SU-DHL-6 (cell line): ENCODE measurements at regions not wholly inside any gene's neighbourhood (a gene's known extent, or its start where the extent isn't known, plus 50 kb on each side); places are given as distances from the start of the nearest gene placed in this dataset.

ENCODE experiments used
- H2AFZ ChIP-seq: fragments of 200-600 bp; sonication (generic); 2 replicates; pipeline ENCODE4 v1.6.1; 2014; ENCODE audit warnings: low read depth, mild to moderate bottlenecking, moderate library complexity, mixed read lengths, antibody characterized with exemption, low read length; ENCODE audit not compliant: severe bottlenecking
- H3F3A ChIP-seq: fragments of 200-600 bp; shearing (Covaris generic); 2 replicates; pipeline ENCODE4 v1.6.0; 2016; ENCODE audit warnings: antibody characterized with exemption, mild to moderate bottlenecking; ENCODE audit not compliant: insufficient read depth
- H3K27ac ChIP-seq: fragments of 200-600 bp; sonication (generic); 2 replicates; pipeline ENCODE4 v1.5.1; 2016; ENCODE audit warnings: low read depth, mild to moderate bottlenecking, low read length, moderate library complexity, mixed read lengths
- H3K27me3 ChIP-seq: fragments of 200-600 bp; sonication (generic), shearing (Covaris generic); 2 replicates; pipeline ENCODE4 v1.6.0; 2014; ENCODE audit warnings: mild to moderate bottlenecking, low read length
- H3K36me3 ChIP-seq: fragments of 200-600 bp; sonication (generic); 2 replicates; pipeline ENCODE4 v1.6.1; 2014; ENCODE audit warnings: mild to moderate bottlenecking, low read length, mixed read lengths
- H3K4me2 ChIP-seq: fragments of 300-600, 200-600 bp; shearing (Covaris generic), sonication (generic); 2 replicates; pipeline ENCODE4 v1.6.0; 2014; ENCODE audit warnings: low read length, low read depth, mild to moderate bottlenecking; ENCODE audit not compliant: poor library complexity, severe bottlenecking
- H3K4me3 ChIP-seq: fragments of 200-600 bp; sonication (generic); 2 replicates; pipeline ENCODE4 v1.5.1; 2014; ENCODE audit warnings: antibody characterized with exemption, low read length, mild to moderate bottlenecking, mixed read lengths; ENCODE audit not compliant: insufficient read depth, poor library complexity, severe bottlenecking
- H3K79me2 ChIP-seq: fragments of 200-600 bp; sonication (generic); 2 replicates; pipeline ENCODE4 v1.6.1; 2014; ENCODE audit warnings: mild to moderate bottlenecking, low read length, moderate library complexity; ENCODE audit not compliant: insufficient read depth
- H3K9ac ChIP-seq: fragments of 200-600 bp; sonication (generic); 2 replicates; pipeline ENCODE4 v1.7.0; 2014; ENCODE audit warnings: mild to moderate bottlenecking, low read length
- H3K9me2 ChIP-seq: fragments of 200-600 bp; sonication (generic); replicated peaks from 2 replicates; pipeline ENCODE4 v1.6.1; 2014; ENCODE audit warnings: low read length; ENCODE audit not compliant: insufficient read depth
- H3K9me3 ChIP-seq: fragments of 200-600 bp; sonication (generic); 2 replicates; pipeline ENCODE4 v1.6.1; 2014; ENCODE audit warnings: low read length, mixed read lengths; ENCODE audit not compliant: insufficient read depth
- H4K20me1 ChIP-seq: fragments of 200-600 bp; sonication (generic); 2 replicates; pipeline ENCODE4 v1.6.1; 2014; ENCODE audit warnings: low read depth, mild to moderate bottlenecking, antibody characterized with exemption, low read length, moderate library complexity, mixed read lengths
- CTCF ChIP-seq: fragments of 200-600 bp; sonication (generic); IDR thresholded peaks from one replicate; pipeline ENCODE4 v1.5.1; 2017; ENCODE audit warnings: antibody characterized with exemption, mild to moderate bottlenecking, low read length, moderate library complexity; ENCODE audit not compliant: insufficient read depth, poor library complexity, severe bottlenecking
- EZH2phosphoT487 ChIP-seq: fragments of 200-600 bp; sonication (generic), shearing (Covaris generic); conservative IDR thresholded peaks from 2 replicates; pipeline ENCODE4 v1.6.1; 2018; ENCODE audit warnings: mild to moderate bottlenecking, antibody characterized with exemption, low read length, moderate library complexity, mixed read lengths

DNA sequence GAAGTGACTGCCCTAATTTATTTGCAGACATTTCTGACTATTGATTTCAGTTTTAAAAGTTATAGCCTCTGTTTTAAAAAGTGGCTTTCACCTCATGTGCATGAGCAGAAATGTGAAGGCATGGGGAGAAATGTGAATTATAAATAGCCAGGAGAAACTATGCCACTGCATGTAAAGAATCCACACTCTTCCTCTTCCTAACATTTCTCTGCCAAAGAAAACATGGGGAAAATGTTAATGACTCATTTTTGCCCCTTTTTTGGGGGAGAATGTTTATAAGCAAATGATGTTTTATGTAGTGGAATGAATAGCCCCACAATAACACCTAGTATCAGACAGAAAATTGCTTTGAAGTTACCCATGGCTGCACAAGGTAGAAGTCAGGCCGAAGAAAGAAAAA is 249.0 kb upstream of the TANK start:
- Histone ChIP-seq H3K27ac (no peak overlapping the region), H3K27me3 (no peaks in the 10 kb centered on the region), H3K79me2 (no peaks in the 10 kb centered on the region)

DNA sequence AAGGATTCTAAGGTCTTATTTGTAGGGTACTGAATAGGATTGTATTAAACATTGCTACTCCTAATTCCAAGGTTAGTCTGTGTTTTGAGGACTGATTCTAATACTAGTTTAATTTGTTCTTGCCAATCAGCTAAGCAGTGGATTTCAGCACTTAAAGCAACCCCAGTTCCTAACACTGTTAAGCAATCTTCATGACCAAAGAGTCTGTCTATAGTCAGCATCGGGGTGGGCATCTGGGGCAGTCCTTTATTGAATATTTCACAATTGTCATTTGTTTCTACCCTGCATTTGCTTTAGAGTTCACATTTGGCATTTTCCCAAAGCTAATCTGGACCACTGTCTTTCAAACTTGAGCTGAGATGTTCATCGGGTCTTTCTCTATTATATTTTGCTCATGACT is 248.0 kb upstream of the TANK start:
- no peak overlapping the region for H3K4me2 ChIP-seq
- no peaks in the 10 kb centered on the region for H4K20me1 ChIP-seq
- no peak overlapping the region for H3K27ac ChIP-seq
- no peaks in the 10 kb centered on the region for H3K9me3 ChIP-seq
- H3K4me3 ChIP-seq: no peak overlapping the region
- no peaks in the 10 kb centered on the region for H3F3A ChIP-seq
- no peak overlapping the region for H3K9ac ChIP-seq
- H3K27me3 ChIP-seq: no peaks in the 10 kb centered on the region
- no peaks in the 10 kb centered on the region for H3K9me2 ChIP-seq
- no peaks in the 10 kb centered on the region for H3K36me3 ChIP-seq
- H3K79me2 ChIP-seq: no peaks in the 10 kb centered on the region
- TF ChIP-seq CTCF: no peak
- H2AFZ ChIP-seq: no peak overlapping the region

More for the DNA sequence above, 249.0 kb upstream of the TANK start:
- TF ChIP-seq CTCF (no peak), EZH2phosphoT487 (no peak)
- Histone ChIP-seq H3K9me3 (no peaks in the 10 kb centered on the region), H4K20me1 (no peaks in the 10 kb centered on the region), H3K9ac (no peak overlapping the region), H3K9me2 (no peaks in the 10 kb centered on the region), H3K4me3 (no peak overlapping the region), H3K36me3 (no peaks in the 10 kb centered on the region), H3F3A (no peaks in the 10 kb centered on the region), H3K4me2 (no peak overlapping the region), H2AFZ (no peak overlapping the region)

DNA sequence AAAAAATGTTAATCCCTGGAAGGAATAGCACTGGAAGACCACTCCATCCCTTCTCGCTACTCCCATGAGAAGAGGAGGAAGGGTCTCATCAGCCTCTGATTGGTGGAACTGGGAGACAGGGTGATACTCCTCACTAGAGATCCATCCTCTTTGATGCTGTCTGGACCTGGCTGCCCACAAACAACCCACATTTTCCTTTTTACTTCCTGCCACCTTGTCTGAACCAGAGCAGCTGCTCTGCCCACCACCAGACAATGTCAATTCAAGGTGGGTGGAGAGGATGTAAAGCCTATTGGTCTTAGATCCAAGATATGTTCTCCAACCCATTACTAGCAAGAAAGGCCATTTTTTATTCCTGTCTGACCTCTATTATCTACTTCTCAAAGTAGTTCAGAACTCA is 246.9 kb upstream of the TANK start:
- H3K27me3 ChIP-seq: no peaks in the 10 kb centered on the region
- no peaks in the 10 kb centered on the region for H4K20me1 ChIP-seq
- no peak overlapping the region for H3K9ac ChIP-seq
- H3K9me3 ChIP-seq: no peaks in the 10 kb centered on the region
- no peak overlapping the region for H3K27ac ChIP-seq
- H3K4me2 ChIP-seq: no peak overlapping the region
- H3K36me3 ChIP-seq: no peaks in the 10 kb centered on the region
- H3K4me3 ChIP-seq: no peak overlapping the region
- H3F3A ChIP-seq: no peaks in the 10 kb centered on the region
- TF ChIP-seq CTCF: no peak
- TF ChIP-seq EZH2phosphoT487: no peak
- H3K9me2 ChIP-seq: no peaks in the 10 kb centered on the region
- H3K79me2 ChIP-seq: no peaks in the 10 kb centered on the region
- H2AFZ ChIP-seq: no peak overlapping the region

GRCh38 chr2:160914217-160914616 is 246.0 kb upstream of the TANK start:
- Histone ChIP-seq H3K9me3 (no peaks in the 10 kb centered on the region), H3K4me3 (no peak overlapping the region), H3K9me2 (no peaks in the 10 kb centered on the region), H4K20me1 (no peaks in the 10 kb centered on the region), H3K9ac (no peak overlapping the region), H3K79me2 (no peaks in the 10 kb centered on the region), H3K4me2 (no peak overlapping the region), H3K27ac (no peak overlapping the region), H3K27me3 (no peaks in the 10 kb centered on the region), H3K36me3 (no peaks in the 10 kb centered on the region), H2AFZ (no peak overlapping the region), H3F3A (no peaks in the 10 kb centered on the region)
- TF ChIP-seq EZH2phosphoT487 (no peak), CTCF (no peak)
